Common myeloid progenitor, CD34-positive (primary cell): ENCODE measurements at regions not wholly inside any gene's neighbourhood (a gene's known extent, or its start where the extent isn't known, plus 50 kb on each side); places are given as distances from the start of the nearest gene placed in this dataset.
A peak's percentile ranks its signal among the peaks of the same experiment; 100 is the strongest.

ENCODE experiments used
- CTCF ChIA-PET: fragments of 350-600 bp; sonication (Branson Sonifier 250); formaldehyde crosslinking; loops from one replicate; lab custom pipeline; 2021; ENCODE audit warnings: antibody characterized with exemption; lab: Charles Lee
- POLR2A ChIA-PET: fragments of 350-600 bp; sonication (Branson Sonifier 250); formaldehyde crosslinking; loops from one replicate; lab custom pipeline; 2021; ENCODE audit warnings: antibody characterized with exemption; lab: Charles Lee
- DNase-seq, 3 donors: peaks; one replicate each; pipeline versions ENCODE4 v3.0.0 to v3.0.0-alpha.2; 2013
- H3K27ac ChIP-seq, 2 experiments: 1 replicate in 1 of 2; 2 replicates in 1 of 2; pipeline ENCODE4 v1.7.0; 2013; ENCODE audit warnings: inconsistent platforms in 2 of 2, low read length in 2 of 2, mild to moderate bottlenecking in 2 of 2, low read depth in 1 of 2, moderate library complexity in 1 of 2; ENCODE audit not compliant: severe bottlenecking in 2 of 2, insufficient read depth in 1 of 2, poor library complexity in 1 of 2
- H3K27me3 ChIP-seq, 5 experiments: replicated peaks in 2 of 5; 1 replicate in 3 of 5; 2 replicates in 2 of 5; pipeline versions ENCODE4 v1.6.1 to v1.7.0; 2013; ENCODE audit warnings: low read length in 4 of 5, mild to moderate bottlenecking in 2 of 5, moderate library complexity in 2 of 5, inconsistent platforms in 1 of 5; ENCODE audit not compliant: insufficient read depth in 5 of 5, control insufficient read depth in 4 of 5
- H3K36me3 ChIP-seq, 4 experiments: 1 replicate in 2 of 4; 2 replicates in 2 of 4; pipeline versions ENCODE4 v1.6.1 to v1.7.0; 2013; ENCODE audit warnings: low read length in 3 of 4, control low read depth in 1 of 4, mild to moderate bottlenecking in 1 of 4; ENCODE audit not compliant: control insufficient read depth in 4 of 4, insufficient read depth in 4 of 4
- H3K4me1 ChIP-seq, 4 experiments: 1 replicate in 3 of 4; 2 replicates in 1 of 4; pipeline versions ENCODE4 v1.6.1 to v1.7.1; 2013; ENCODE audit warnings: low read length in 3 of 4, mild to moderate bottlenecking in 3 of 4, control low read depth in 1 of 4, inconsistent platforms in 1 of 4, moderate library complexity in 1 of 4; ENCODE audit not compliant: control insufficient read depth in 4 of 4, insufficient read depth in 4 of 4; ENCODE audit errors: control extremely low read depth in 1 of 4
- H3K4me3 ChIP-seq, 7 experiments: 1 replicate in 4 of 7; 2 replicates in 3 of 7; pipeline versions ENCODE4 v1.5.1 to v1.7.0; 2013; ENCODE audit warnings: mild to moderate bottlenecking in 7 of 7, low read length in 6 of 7, moderate library complexity in 6 of 7, inconsistent platforms in 2 of 7, low read depth in 2 of 7, control low read depth in 1 of 7; ENCODE audit not compliant: insufficient read depth in 4 of 7, control insufficient read depth in 1 of 7; ENCODE audit errors: extremely low read depth in 1 of 7
- H3K9me3 ChIP-seq, 5 experiments: 1 replicate in 4 of 5; 2 replicates in 1 of 5; pipeline versions ENCODE4 v1.6.1 to v1.7.1; 2013; ENCODE audit warnings: low read length in 4 of 5, mild to moderate bottlenecking in 2 of 5, inconsistent platforms in 1 of 5, low read depth in 1 of 5, moderate library complexity in 1 of 5; ENCODE audit not compliant: control insufficient read depth in 4 of 5, insufficient read depth in 2 of 5; ENCODE audit errors: control extremely low read depth in 1 of 5
- WGBS: methylation state at CpG from one replicate; pipeline ENCODE4 v1.1.5; 2013; ENCODE audit not compliant: insufficient coverage; 5-methylcytosine and 5-hydroxymethylcytosine counted together

DNA sequence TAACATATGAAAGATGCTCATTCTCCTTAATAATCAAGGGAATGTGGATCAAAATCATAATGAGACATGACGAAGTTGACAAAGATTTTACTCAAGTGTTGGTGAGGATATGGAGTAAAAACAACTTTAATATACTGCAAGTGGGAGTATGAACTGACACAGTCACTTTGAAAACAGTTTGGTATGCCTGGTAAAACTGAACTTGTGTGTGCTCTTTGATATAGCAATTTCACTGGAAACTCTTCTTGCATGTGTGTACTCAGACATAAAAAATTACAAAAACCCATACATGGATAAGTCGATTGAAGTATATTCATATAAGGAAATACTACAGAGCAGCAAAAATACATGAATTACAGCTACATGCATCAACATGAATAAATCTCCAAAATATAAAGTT lies 182.5 kb downstream of the NFKBIZ start:
- Histone ChIP-seq H3K36me3 (no peaks in the 10 kb centered on the region), H3K4me3 (no peak overlapping the region), H3K4me1 (peaks cover 0 to 5% (median 0%) of the 10 kb centered on the region in 4 experiments), H3K27ac (no peak overlapping the region), H3K9me3 (peaks cover 0 to 2% (median 0%) of the 10 kb centered on the region in 5 experiments), H3K27me3 (no peaks in the 10 kb centered on the region)
- POLR2A ChIA-PET: no interaction called here
- DNase-seq: no peak
- no CpG with 5 or more reads among the region's 2 CpGs for WGBS
- CTCF ChIA-PET: interaction anchor here (0.6 to 1.2 kb wide), 2 partner anchors 12 to 80 kb away, joined by 3 to 4 read pairs; no protein-coding TSS in a partner anchor

DNA sequence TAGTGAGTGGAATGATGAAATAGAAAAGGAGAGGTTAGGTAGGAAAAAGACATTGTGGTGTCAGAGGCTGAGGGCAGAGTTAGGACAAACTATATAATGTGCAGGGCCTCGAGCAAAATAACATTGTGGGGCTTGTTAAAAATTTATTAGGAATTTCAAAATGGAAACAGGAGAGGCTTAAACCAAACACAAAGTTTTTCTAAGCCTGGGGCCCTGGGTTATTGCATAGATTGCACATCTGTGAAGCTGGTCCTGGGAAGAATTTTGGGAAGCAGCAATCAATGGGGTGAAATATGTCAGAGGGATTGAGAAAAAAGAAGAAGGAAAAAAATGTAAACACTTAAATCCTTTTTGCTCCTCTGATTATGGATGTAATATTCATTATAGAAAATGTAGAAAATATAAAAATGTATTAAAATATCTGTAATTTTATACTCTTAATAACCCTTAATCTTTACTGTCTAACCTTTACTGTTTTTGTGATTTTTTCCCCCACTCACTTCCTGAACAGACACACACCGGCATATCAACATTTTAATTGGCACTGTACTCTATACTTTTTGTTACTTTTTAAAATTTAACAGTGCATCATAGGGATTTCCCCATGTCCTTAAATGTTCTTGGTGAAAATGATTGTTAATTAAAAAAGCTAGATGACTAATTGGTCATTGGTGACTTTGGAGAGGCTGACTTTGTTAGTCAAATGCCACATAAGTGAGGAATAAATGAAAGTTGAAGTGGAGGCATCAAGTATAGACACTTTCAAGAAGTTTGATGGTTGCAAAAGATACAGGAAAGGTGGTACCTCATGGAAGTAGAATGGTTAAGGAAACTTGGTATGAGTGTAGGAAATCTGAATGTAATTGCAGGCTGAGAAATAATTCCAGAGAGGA lies 183.4 kb downstream of the NFKBIZ start:
- ChIA-PET POLR2A (no interaction called here), CTCF (interaction anchor here (0.6 to 1.2 kb wide), 2 partner anchors 13 to 79 kb away, joined by 3 to 4 read pairs; no protein-coding TSS in a partner anchor)

DNA sequence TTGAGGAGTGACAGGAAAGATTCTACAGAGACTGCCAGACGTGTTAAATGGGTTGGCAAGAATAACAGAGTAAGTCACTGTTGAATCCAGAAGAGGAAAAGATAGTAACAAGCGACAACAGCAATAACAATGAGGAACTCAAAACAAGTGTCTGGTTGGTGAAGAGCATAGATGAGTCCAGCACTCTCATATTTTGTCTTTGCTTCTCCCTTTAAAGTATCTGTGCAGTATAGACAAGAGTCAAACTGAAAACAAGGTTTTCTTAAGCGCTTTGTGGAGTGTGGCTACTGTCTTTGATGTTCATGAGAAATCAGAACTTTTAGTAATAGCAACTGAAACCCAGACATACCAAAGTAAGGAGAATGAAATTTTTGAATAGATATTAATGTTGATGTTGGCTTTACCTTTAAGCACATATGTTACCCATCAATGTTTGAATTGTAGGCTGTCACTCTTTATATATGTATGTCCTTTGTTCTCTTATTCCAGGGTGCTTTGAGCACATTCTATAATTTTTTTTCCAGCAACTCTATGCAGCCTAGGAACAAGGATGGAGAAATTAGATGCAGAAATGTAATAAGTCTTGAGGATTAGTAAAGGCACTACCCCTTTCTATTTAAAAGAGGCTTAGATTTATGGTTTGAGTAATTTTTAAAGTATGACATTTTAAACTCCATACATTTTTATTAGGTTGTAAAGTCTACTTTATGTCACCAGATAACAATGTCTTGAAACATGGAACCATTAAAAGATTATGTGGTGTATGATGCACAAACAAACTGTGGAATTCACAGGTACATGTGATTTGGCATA lies 185.5 kb downstream of the NFKBIZ start:
- H3K27ac ChIP-seq: no peak overlapping the region
- peaks cover 0 to 2% (median 0%) of the 10 kb centered on the region in 5 experiments for H3K9me3 ChIP-seq
- DNase-seq: no peak
- no peaks in the 10 kb centered on the region for H3K27me3 ChIP-seq
- H3K4me3 ChIP-seq: no peak overlapping the region
- WGBS: 88% methylated on average over 3 of the region's 3 CpGs
- peaks cover 0 to 3% (median under 1%) of the 10 kb centered on the region in 4 experiments for H3K4me1 ChIP-seq
- POLR2A ChIA-PET: no interaction called here
- no peaks in the 10 kb centered on the region for H3K36me3 ChIP-seq
- CTCF ChIA-PET: no interaction called here

More for the DNA sequence above, 183.4 kb downstream of the NFKBIZ start:
- no peak for DNase-seq
- 100% methylated on average over 1 of the region's 2 CpGs for WGBS
- Histone ChIP-seq H3K4me3 (no peak overlapping the region), H3K27ac (no peak overlapping the region), H3K27me3 (no peaks in the 10 kb centered on the region), H3K36me3 (no peaks in the 10 kb centered on the region), H3K9me3 (no peaks in the 10 kb centered on the region), H3K4me1 (peaks cover 0 to 5% (median 0%) of the 10 kb centered on the region in 4 experiments)

DNA sequence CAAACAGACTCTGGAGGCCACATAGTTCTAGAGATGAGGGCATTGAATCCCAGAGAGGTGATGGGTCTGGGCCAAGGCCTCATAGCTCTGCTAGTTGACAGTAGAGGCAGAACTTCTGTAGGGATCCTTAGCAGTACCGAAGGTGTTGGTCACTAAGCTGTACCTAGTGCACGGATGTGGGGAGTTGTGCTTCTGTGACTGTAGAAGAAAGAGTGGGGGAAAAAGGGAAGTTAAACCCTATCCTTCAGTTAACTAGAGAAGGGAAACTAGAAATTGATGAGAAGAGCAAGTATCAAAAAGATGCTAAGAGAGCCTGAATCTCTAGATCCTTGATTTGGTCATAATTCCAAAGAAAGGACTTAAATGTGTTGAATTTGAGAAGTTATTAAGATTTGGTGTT lies 186.7 kb downstream of the NFKBIZ start:
- H3K27ac ChIP-seq: no peak overlapping the region
- peaks cover 0 to 2% (median 0%) of the 10 kb centered on the region in 4 experiments for H3K4me1 ChIP-seq
- DNase-seq: peak in 2 of 3 donors; percentile 60 to 73
- no peaks in the 10 kb centered on the region for H3K36me3 ChIP-seq
- no peaks in the 10 kb centered on the region for H3K27me3 ChIP-seq
- POLR2A ChIA-PET: no interaction called here
- CTCF ChIA-PET: no interaction called here
- H3K9me3 ChIP-seq: peaks cover 0 to 8% (median 3%) of the 10 kb centered on the region in 5 experiments
- 17% methylated on average over 2 of the region's 2 CpGs for WGBS
- no peak overlapping the region for H3K4me3 ChIP-seq

DNA sequence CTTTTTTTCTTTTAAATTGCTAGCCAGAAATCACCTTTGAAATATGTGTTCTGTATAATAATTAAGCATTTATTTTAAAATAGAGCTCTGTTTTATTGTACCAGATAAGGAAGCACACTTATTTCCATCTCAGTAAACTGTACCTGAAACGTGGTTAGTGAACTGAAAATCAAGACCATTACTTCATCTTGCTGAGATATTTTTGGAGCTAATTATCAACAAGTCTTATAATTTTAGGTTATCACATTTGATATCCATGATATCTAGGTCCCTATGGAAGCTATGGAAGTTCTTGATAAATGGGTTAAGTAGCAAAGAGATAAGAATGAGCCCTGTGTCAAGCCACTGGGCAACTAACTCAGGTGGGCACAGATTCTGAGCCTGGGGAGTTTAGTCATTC lies 187.2 kb downstream of the NFKBIZ start:
- DNase-seq: no peak
- Histone ChIP-seq H3K27ac (no peak overlapping the region), H3K4me3 (no peak overlapping the region), H3K27me3 (no peaks in the 10 kb centered on the region), H3K4me1 (peaks cover 0 to 2% (median 0%) of the 10 kb centered on the region in 4 experiments), H3K9me3 (peaks cover 0 to 8% (median 3%) of the 10 kb centered on the region in 5 experiments), H3K36me3 (no peaks in the 10 kb centered on the region)
- WGBS: no CpG with 5 or more reads among the region's 1 CpG
- ChIA-PET CTCF (no interaction called here), POLR2A (no interaction called here)

DNA sequence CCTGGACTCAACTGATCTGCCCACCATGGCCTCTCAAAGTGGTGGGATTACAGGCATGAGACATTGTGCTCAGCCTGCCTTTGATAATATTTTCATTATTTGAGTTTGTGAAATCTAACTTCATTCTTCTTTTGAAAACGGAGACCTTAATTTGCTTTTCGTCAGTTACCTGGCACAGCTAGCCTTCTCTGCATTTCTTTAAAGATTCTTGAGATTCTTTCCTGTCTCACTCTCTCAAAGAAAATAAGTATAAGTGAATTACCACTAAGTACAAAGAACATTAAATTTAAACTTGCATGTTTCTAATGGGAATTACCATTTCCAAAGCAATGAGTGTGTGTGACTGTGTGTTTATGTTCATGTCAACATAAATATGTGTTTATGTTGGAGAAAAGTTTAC lies 187.9 kb downstream of the NFKBIZ start:
- Histone ChIP-seq H3K4me3 (no peak overlapping the region), H3K27me3 (no peaks in the 10 kb centered on the region), H3K4me1 (peaks cover 0 to 2% (median 0%) of the 10 kb centered on the region in 4 experiments), H3K27ac (no peak overlapping the region), H3K36me3 (no peaks in the 10 kb centered on the region), H3K9me3 (peaks cover 0 to 8% (median 3%) of the 10 kb centered on the region in 5 experiments)
- no CpG with 5 or more reads among the region's 2 CpGs for WGBS
- no peak for DNase-seq
- POLR2A ChIA-PET: no interaction called here
- CTCF ChIA-PET: interaction anchor here (0.6 to 0.8 kb wide), 2 partner anchors 10 to 188 kb away, joined by 3 read pairs; no protein-coding TSS in a partner anchor
